Activated CD8-positive, alpha-beta T cell treated with anti-CD3 and anti-CD28 coated beads for 36 hours (primary cell): ENCODE measurements at regions not wholly inside any gene's neighbourhood (a gene's known extent, or its start where the extent isn't known, plus 50 kb on each side); places are given as distances from the start of the nearest gene placed in this dataset.

Experiments used
- ATAC-seq: fragments of 200-7000 bp; cut with Tn5 transposase; one replicate; pipeline ENCODE4 v1.10.0; 2021; ENCODE audit warnings: mild to moderate bottlenecking, moderate library complexity
- CTCF ChIA-PET: fragments of 350-600 bp; sonication (Branson Sonifier 250); formaldehyde crosslinking; loops from one replicate; lab custom pipeline; 2021; ENCODE audit warnings: antibody characterized with exemption; lab: Charles Lee
- POLR2A ChIA-PET: fragments of 350-600 bp; sonication (Branson Sonifier 250); formaldehyde crosslinking; loops from one replicate; lab custom pipeline; 2021; ENCODE audit warnings: antibody characterized with exemption; lab: Charles Lee
- DNase-seq: peaks from one replicate; pipeline ENCODE4 v3.0.0-alpha.2; 2020
- H3K27ac Mint-ChIP-seq: one replicate; pipeline ENCODE4 v1.8.0; 2021; ENCODE audit warnings: mild to moderate bottlenecking, mixed read lengths
- H3K27me3 Mint-ChIP-seq: one replicate; pipeline ENCODE4 v1.8.0; 2021; ENCODE audit warnings: mixed read lengths
- H3K36me3 Mint-ChIP-seq: one replicate; pipeline ENCODE4 v1.8.0; 2021; ENCODE audit warnings: low read depth, mixed read lengths
- H3K4me1 Mint-ChIP-seq: one replicate; pipeline ENCODE4 v1.8.0; 2021; ENCODE audit warnings: low read depth, mixed read lengths
- H3K4me3 Mint-ChIP-seq: one replicate; pipeline ENCODE4 v1.8.0; 2021; ENCODE audit warnings: mild to moderate bottlenecking, moderate library complexity, mixed read lengths
- H3K9me3 Mint-ChIP-seq: one replicate; pipeline ENCODE4 v1.8.0; 2021; ENCODE audit warnings: mixed read lengths
- CTCF ChIP-seq: fragments of 200-600 bp; IDR thresholded peaks from one replicate; pipeline ENCODE4 v1.8.0; 2022; ENCODE audit warnings: antibody characterized with exemption, mild to moderate bottlenecking
- intact Hi-C: fragments of 100-400 bp; cut with micrococcal nuclease; formaldehyde crosslinking; loops from one replicate; pipeline ENCODE4 v1.10.0; 2022

GRCh38 chr6:10210052-10210451 is 204.8 kb downstream of the TFAP2A start:
- intact Hi-C loops = no loop called here
- Mint-ChIP-seq H3K27ac (no peak overlapping the region), H3K36me3 (no peaks in the 10 kb centered on the region), H3K4me1 (no peaks in the 10 kb centered on the region), H3K4me3 (no peak overlapping the region), H3K9me3 (peaks cover 2% of the 10 kb centered on the region), H3K27me3 (no peaks in the 10 kb centered on the region)
- DNase-seq (no peak), ATAC-seq (no peak)
- ChIA-PET POLR2A (no interaction called here), CTCF (no interaction called here)
- TF ChIP-seq CTCF = no peak

- peaks cover 2% of the 10 kb centered on the region for H3K9me3 Mint-ChIP-seq
- H3K4me3 Mint-ChIP-seq = no peak overlapping the region
- no peaks in the 10 kb centered on the region for H3K4me1 Mint-ChIP-seq
- CTCF ChIA-PET = no interaction called here
- TF ChIP-seq CTCF = no peak
- no peak overlapping the region for H3K27ac Mint-ChIP-seq
- no peak for ATAC-seq
- H3K27me3 Mint-ChIP-seq = no peaks in the 10 kb centered on the region
- POLR2A ChIA-PET = interaction anchor here (0.6 kb wide), 1 partner anchor 1418 kb away, joined by 3 read pairs; no protein-coding TSS in a partner anchor
- no peak for DNase-seq
- no peaks in the 10 kb centered on the region for H3K36me3 Mint-ChIP-seq
- intact Hi-C loops = no loop called here
These were observed 209.0 kb downstream of the TFAP2A start for GRCh38 chr6:10205892-10206291.

GRCh38 chr6:10205120-10205519 is 209.8 kb downstream of the TFAP2A start:
- no peak overlapping the region for H3K4me3 Mint-ChIP-seq
- no peak for TF ChIP-seq CTCF
- intact Hi-C loops = no loop called here
- H3K9me3 Mint-ChIP-seq = peaks cover 7% of the 10 kb centered on the region
- DNase-seq (no peak), ATAC-seq (no peak)
- no peaks in the 10 kb centered on the region for H3K36me3 Mint-ChIP-seq
- CTCF ChIA-PET = no interaction called here
- POLR2A ChIA-PET = no interaction called here
- no peak overlapping the region for H3K27ac Mint-ChIP-seq
- H3K27me3 Mint-ChIP-seq = no peaks in the 10 kb centered on the region
- H3K4me1 Mint-ChIP-seq = no peaks in the 10 kb centered on the region

DNA sequence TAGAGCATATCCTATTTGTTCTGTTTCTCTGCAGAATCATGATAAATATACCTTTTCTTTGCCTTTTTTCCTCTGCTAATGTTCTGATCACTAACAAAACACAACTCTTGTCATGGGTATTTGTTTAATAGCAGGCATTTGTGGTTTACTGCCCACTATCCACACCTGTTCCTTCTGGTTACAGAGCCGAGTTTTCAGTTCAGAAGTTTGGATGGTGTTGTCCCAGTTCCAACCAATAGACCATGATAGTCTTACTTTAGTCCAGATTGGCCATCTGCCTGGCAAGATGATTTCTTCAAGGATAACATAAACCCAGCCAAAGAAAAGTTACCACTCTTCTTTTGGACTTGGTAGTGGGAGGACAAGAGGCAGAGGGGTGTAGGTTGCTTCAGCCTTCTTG is 211.2 kb downstream of the TFAP2A start:
- no peaks in the 10 kb centered on the region for H3K4me1 Mint-ChIP-seq
- no peak overlapping the region for H3K27ac Mint-ChIP-seq
- POLR2A ChIA-PET = no interaction called here
- intact Hi-C loops = no loop called here
- DNase-seq (no peak), ATAC-seq (no peak)
- peaks cover 6% of the 10 kb centered on the region for H3K9me3 Mint-ChIP-seq
- no peaks in the 10 kb centered on the region for H3K27me3 Mint-ChIP-seq
- no peak overlapping the region for H3K4me3 Mint-ChIP-seq
- no peak for TF ChIP-seq CTCF
- CTCF ChIA-PET = no interaction called here
- no peaks in the 10 kb centered on the region for H3K36me3 Mint-ChIP-seq

- CTCF ChIA-PET = no interaction called here
- Mint-ChIP-seq H3K9me3 (peaks cover 6% of the 10 kb centered on the region), H3K4me1 (no peaks in the 10 kb centered on the region), H3K27me3 (no peaks in the 10 kb centered on the region), H3K36me3 (no peaks in the 10 kb centered on the region), H3K4me3 (no peak overlapping the region), H3K27ac (no peak overlapping the region)
- intact Hi-C loops = no loop called here
- no peak for DNase-seq
- POLR2A ChIA-PET = no interaction called here
- no peak for ATAC-seq
- TF ChIP-seq CTCF = no peak
These were observed 212.3 kb downstream of the TFAP2A start for GRCh38 chr6:10202581-10202980.
